SK-N-MC (cell line): ENCODE measurements at regions not wholly inside any gene's neighbourhood (a gene's known extent, or its start where the extent isn't known, plus 50 kb on each side); places are given as distances from the start of the nearest gene placed in this dataset.

Experiments used
- EZH2 ChIP-seq: fragments of 200-600 bp; sonication (generic); IDR thresholded peaks from one replicate; pipeline ENCODE4 v1.6.1; 2017; ENCODE audit warnings: antibody characterized with exemption
- POLR2AphosphoS5 ChIP-seq: IDR thresholded peaks from 2 replicates; pipeline ENCODE4 v1.6.1; 2012; ENCODE audit warnings: mild to moderate bottlenecking, low read depth, low read length, borderline replicate concordance

DNA sequence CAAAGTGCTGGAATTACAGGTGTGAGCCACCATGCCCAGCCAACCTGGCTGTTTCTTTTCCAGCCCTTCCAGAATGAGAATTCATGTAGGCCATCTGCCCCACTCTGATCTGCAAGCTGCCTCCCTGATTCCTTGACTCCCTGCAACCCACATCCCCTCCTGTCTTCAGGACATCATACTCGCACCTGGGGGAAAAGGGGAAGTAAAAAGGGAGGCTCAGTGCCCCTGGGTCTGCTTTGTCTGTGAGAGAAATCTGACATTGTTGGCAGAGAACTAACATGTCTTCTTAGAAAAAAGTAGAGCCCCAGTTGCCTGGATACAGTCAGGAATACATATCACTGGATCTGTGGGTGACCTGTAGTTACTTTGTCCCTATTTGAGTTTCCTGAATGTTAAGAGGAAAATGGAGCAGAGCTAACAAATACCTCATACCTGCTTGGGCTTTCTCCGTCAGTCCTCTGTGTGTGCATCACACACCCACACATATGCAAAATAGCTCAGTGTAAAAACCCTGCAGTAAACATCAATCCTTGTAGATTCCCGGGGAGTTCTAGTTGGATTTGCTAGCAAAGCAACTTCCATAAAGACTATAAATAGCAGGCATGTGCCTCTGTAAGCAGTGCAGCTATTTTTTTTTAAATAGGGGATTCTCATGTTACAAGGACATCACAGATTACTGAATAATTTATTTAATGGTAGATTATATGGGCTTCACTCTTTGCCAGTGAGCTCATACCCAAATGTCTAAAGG, 62.9 kb downstream of the TEX35 start:
- TF ChIP-seq POLR2AphosphoS5 = no peak
- no peak for TF ChIP-seq EZH2
